ENCODE measurements at regions not wholly inside any gene's neighbourhood (a gene's known extent, or its start where the extent isn't known, plus 50 kb on each side); places are given as distances from the start of the nearest gene placed in this dataset.
"Not testable (repeated sequence)": the region's sequence is repeated elsewhere in the genome, so short reads cannot be mapped to it uniquely, and the experiment has no call there.

DNA sequence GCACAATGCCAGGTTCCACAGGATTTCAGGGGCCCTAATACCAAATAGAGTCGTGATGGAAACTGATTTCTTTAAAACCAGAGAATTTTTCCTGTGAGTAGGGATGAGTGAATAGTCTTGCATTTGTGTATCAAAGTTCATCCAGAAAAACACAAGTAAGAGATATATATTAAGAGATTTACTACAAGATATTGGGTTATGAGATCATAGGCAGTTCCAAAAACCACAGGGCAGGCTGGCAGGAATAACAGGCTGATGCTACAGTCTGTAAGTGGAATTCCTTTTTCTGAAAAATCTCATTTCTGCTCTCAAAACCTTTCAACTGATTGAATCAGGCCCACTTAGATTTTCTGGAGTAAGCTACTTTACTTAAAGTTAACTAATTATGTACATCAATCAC is 1756.2 kb upstream of the SEL1L start:
- Histone ChIP-seq H3K27ac (no peak overlapping the region), H3K4me1 (no peaks in the 10 kb centered on the region), H3K9me3 (no peaks in the 10 kb centered on the region), H3K36me3 (no peaks in the 10 kb centered on the region), H3K27me3 (no peaks in the 10 kb centered on the region), H3K4me3 (no peak overlapping the region)
- TF ChIP-seq POLR2AphosphoS5 (IDR thresholded peaks at IDR 0.05) (no peak), EP300 (IDR thresholded peaks at IDR 0.05) (no peak), POLR2A (IDR thresholded peaks at IDR 0.05) (no peak)
- TF ChIP-seq, protein P1, sequence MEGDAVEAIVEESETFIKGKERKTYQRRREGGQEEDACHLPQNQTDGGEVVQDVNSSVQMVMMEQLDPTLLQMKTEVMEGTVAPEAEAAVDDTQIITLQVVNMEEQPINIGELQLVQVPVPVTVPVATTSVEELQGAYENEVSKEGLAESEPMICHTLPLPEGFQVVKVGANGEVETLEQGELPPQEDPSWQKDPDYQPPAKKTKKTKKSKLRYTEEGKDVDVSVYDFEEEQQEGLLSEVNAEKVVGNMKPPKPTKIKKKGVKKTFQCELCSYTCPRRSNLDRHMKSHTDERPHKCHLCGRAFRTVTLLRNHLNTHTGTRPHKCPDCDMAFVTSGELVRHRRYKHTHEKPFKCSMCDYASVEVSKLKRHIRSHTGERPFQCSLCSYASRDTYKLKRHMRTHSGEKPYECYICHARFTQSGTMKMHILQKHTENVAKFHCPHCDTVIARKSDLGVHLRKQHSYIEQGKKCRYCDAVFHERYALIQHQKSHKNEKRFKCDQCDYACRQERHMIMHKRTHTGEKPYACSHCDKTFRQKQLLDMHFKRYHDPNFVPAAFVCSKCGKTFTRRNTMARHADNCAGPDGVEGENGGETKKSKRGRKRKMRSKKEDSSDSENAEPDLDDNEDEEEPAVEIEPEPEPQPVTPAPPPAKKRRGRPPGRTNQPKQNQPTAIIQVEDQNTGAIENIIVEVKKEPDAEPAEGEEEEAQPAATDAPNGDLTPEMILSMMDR (IDR thresholded peaks at IDR 0.05): no peak
- no peak for DNase-seq
- 67 to 78% methylated on average over 1 of the region's 1 CpG for WGBS, 2 donors
- intact Hi-C loops (cut with DNase I): no loop called here

DNA sequence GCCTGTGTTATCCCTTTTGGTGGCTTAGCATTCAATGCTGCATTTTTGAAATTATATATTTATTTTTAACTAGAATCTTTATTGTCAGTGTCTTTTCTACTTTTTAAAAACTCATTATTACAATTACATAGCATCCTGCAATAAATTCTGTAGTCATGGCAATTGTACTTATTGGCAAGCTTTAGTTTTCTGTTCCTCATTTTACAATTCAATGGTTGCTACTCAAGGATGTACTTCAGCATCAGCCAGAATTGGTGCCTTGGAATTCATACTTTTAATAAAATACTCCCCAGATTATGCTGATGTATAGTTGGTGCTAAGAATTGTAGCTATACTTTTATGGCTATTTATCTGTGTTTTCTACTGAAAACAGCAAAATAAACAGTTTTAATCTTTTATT is 1756.8 kb upstream of the SEL1L start:
- H3K4me3 ChIP-seq: no peak overlapping the region
- H3K9me3 ChIP-seq: no peaks in the 10 kb centered on the region
- TF ChIP-seq, protein P1 (IDR thresholded peaks at IDR 0.05): no peak
- no peak for TF ChIP-seq EP300 (IDR thresholded peaks at IDR 0.05)
- TF ChIP-seq POLR2AphosphoS5 (IDR thresholded peaks at IDR 0.05): no peak
- TF ChIP-seq POLR2A (IDR thresholded peaks at IDR 0.05): no peak
- H3K27me3 ChIP-seq: no peaks in the 10 kb centered on the region
- no peaks in the 10 kb centered on the region for H3K4me1 ChIP-seq
- no peaks in the 10 kb centered on the region for H3K36me3 ChIP-seq
- intact Hi-C loops (cut with DNase I): no loop called here
- DNase-seq: no peak
- no peak overlapping the region for H3K27ac ChIP-seq

DNA sequence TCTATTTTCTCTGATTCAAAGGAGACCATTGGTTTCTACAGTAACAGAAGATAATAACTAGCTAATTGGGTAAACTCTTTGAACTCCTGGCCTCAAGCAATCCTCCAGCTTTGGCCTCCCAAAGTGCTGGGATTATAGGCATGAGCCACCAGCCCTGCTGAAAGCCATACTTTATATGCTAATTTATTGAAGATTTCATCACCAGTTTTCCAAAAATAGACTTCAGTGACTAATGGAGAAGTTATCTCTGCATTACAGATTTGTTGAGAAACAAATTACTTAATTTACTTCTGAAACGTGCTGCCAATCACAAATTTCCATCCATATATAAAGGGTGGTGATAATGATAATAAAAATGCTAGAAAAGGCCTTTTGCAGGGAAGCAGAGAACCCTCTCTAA is 1758.1 kb upstream of the SEL1L start:
- Histone ChIP-seq H3K27ac (no peak overlapping the region), H3K36me3 (no peaks in the 10 kb centered on the region), H3K27me3 (no peaks in the 10 kb centered on the region), H3K9me3 (no peaks in the 10 kb centered on the region), H3K4me1 (no peaks in the 10 kb centered on the region), H3K4me3 (no peak overlapping the region)
- TF ChIP-seq POLR2AphosphoS5 (IDR thresholded peaks at IDR 0.05): no peak
- TF ChIP-seq EP300 (IDR thresholded peaks at IDR 0.05): no peak
- TF ChIP-seq POLR2A (IDR thresholded peaks at IDR 0.05): no peak
- TF ChIP-seq, protein P1 (IDR thresholded peaks at IDR 0.05): no peak
- no peak for DNase-seq
- 3 to 56% methylated on average over 1 of the region's 1 CpG for WGBS, 2 donors
- intact Hi-C loops (cut with DNase I): no loop called here

DNA sequence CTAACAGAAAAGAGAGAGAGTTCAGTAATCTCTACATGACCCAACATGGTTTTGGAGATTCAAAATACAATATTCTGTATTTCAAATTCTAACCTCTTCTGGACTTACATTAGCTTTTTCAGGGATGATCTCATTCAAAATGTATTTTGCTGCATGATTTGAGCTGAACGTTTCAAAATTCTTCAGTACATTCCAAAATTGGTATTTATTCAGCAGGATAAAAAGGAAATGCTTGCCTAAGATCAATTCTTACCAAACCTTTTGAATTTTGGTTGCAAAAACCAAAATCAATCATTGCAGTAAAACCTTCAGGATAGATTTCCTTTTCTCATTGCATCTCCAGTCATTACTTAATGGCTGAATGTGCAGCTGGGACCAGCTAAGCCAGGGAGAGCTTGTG is 1761.3 kb upstream of the SEL1L start:
- no peak overlapping the region for H3K4me3 ChIP-seq
- no peak for DNase-seq
- 33 to 68% methylated on average over 1 of the region's 1 CpG for WGBS, 2 donors
- no peaks in the 10 kb centered on the region for H3K4me1 ChIP-seq
- no peaks in the 10 kb centered on the region for H3K27me3 ChIP-seq
- H3K36me3 ChIP-seq: no peaks in the 10 kb centered on the region
- intact Hi-C loops (cut with DNase I): no loop called here
- TF ChIP-seq POLR2AphosphoS5 (IDR thresholded peaks at IDR 0.05) (no peak), EP300 (IDR thresholded peaks at IDR 0.05) (no peak), POLR2A (IDR thresholded peaks at IDR 0.05) (no peak)
- TF ChIP-seq, protein P1 (IDR thresholded peaks at IDR 0.05): no peak
- no peak overlapping the region for H3K27ac ChIP-seq
- no peaks in the 10 kb centered on the region for H3K9me3 ChIP-seq

DNA sequence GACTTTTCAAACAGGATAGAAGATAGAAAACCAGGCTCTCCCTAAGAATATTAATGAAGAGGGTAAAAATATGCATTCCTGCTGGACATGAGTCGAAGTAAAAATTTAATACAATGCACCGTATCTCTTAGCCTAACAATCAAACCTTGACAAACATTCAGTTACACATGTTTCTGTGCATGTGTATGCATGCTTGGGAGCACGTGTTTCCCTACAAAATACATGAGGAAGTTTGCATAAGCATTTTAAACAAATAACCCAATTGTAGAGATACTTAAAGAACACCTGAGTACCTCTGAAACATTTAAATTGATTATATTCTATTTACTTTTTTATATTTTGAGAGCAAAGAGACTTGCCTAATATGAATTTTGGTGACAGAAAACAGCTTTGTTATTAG is 1763.7 kb upstream of the SEL1L start:
- H3K4me3 ChIP-seq: no peak overlapping the region
- no peaks in the 10 kb centered on the region for H3K27me3 ChIP-seq
- H3K27ac ChIP-seq: no peak overlapping the region
- 38 to 56% methylated on average over 3 of the region's 3 CpGs for WGBS, 2 donors
- no peak for DNase-seq
- H3K9me3 ChIP-seq: no peaks in the 10 kb centered on the region
- no peak for TF ChIP-seq POLR2A (IDR thresholded peaks at IDR 0.05)
- no peak for TF ChIP-seq EP300 (IDR thresholded peaks at IDR 0.05)
- TF ChIP-seq, protein P1 (IDR thresholded peaks at IDR 0.05): no peak
- TF ChIP-seq POLR2AphosphoS5 (IDR thresholded peaks at IDR 0.05): no peak
- no peaks in the 10 kb centered on the region for H3K4me1 ChIP-seq
- intact Hi-C loops (cut with DNase I): no loop called here
- no peaks in the 10 kb centered on the region for H3K36me3 ChIP-seq

DNA sequence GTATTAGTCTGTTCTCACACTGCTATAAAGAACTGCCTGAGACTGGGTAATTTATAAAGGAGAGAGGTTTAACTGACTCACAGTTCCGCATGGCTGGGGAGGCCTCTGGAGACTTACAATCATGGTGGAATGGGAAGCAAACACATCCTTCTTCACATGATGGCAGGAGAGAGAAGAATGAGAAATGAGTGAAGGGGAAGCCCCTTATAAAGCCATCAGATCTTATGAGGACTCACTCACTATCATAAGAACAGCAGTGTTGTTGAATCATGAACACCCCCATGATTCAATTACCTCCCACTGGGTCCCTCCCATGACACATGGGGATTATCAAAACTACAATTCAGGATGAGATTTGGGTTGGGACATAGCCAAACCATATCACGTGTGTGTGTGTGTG is 1764.4 kb upstream of the SEL1L start:
- DNase-seq; H3K36me3 ChIP-seq; H3K4me1 ChIP-seq; H3K4me3 ChIP-seq; intact Hi-C loops (cut with DNase I); H3K27ac ChIP-seq; H3K27me3 ChIP-seq; H3K9me3 ChIP-seq: not testable (repeated sequence)
- WGBS, 2 donors: 64 to 84% methylated on average over 2 of the region's 2 CpGs

Data from sigmoid colon (tissue), 6 donors.